Fibroblast of skin of abdomen (primary cell): ENCODE measurements at regions not wholly inside any gene's neighbourhood (a gene's known extent, or its start where the extent isn't known, plus 50 kb on each side); places are given as distances from the start of the nearest gene placed in this dataset.
"Not testable (repeated sequence)": the region's sequence is repeated elsewhere in the genome, so short reads cannot be mapped to it uniquely, and the experiment has no call there.

Experiments used
- DNase-seq: peaks from one replicate; pipeline ENCODE4 v3.0.0-alpha.2; 2013

- DNase-seq: peak; percentile 62
These were observed 264.5 kb upstream of the TBL1XR1 start for GRCh38 chr3:177461765-177462164.

GRCh38 chr3:177463341-177463740, 266.1 kb upstream of the TBL1XR1 start:
- not testable (repeated sequence) for DNase-seq

DNA sequence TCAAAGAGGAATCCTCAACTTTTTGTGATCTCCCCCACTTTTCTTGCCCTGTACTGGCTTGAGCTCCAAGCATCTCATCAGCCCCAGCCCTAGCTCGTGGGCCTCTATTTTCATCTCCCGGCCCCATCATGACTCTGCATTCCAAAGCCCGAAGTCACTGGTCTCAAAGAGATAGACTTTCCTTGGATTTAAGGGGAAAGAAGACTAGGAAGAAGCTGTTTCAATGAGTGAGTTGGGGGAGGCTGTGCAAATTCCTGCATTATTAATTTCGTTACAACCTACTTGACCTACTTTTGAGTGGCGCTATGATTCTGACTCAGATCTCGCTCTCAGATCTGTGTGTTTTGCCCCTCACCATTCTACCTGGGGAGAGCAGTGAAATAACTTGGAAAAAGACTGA, 266.6 kb upstream of the TBL1XR1 start:
- peak; percentile 92 for DNase-seq

GRCh38 chr3:177464392-177465256, 267.3 kb upstream of the TBL1XR1 start:
- DNase-seq: no peak

GRCh38 chr3:177465257-177465642, 268.0 kb upstream of the TBL1XR1 start:
- DNase-seq: no peak

GRCh38 chr3:177466074-177466473, 268.8 kb upstream of the TBL1XR1 start:
- peak; percentile 39 for DNase-seq

DNA sequence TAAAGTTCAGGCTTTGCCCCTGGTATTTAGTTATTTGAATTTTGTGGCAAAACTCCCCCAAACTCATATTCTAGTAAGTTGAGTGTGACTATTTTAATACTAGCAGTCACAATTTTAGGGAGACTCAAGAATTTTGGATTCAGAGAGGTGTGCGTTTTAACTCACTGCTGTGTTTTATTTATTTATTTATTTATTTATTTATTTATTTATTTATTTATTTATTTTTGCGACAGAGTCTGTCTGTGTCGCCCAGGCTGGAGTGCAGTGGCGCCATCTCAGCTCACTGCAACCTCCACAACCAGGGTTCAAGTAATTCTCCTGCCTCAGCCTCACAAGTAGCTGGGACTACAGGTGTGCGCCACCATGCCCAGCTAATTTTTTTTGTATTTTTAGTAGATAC, 269.3 kb upstream of the TBL1XR1 start:
- not testable (repeated sequence) for DNase-seq

DNA sequence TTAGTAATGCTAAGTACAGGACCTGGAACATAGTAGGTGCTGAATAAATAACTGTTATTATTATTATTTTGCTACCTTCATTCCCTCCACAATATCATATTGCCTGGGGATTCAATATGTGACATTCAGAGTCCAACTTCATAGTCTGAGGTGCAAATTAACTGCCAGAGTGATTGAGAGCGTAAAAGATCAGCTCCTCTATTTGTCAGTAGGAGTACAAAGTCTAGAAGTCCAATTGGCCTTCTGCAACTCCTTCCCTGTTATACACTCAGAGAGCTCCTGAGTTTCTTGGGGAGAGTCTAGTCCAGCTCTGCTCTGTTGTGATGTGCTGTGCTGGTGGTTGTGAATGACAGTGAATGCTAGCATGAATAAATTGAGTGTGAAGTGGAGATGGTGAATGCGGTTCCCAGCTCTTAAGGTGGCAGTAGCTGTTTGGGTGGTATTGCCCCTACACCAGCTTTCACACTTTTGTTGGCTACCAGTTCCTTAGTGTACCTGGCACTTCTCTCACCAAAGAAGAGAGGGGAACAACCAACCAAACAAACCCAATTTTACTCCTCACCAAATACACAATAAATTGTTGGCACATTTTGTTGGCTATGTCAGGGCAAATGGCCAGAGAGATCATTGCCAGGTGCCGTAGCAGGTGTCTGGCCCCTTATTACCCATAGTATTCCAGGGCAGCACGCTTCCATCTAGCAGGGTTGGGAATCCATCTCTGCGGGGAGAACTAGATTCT, 270.1 kb upstream of the TBL1XR1 start:
- no peak for DNase-seq

GRCh38 chr3:177468331-177468730, 271.0 kb upstream of the TBL1XR1 start:
- DNase-seq: peak; percentile 99

GRCh38 chr3:177468816-177469215, 271.5 kb upstream of the TBL1XR1 start:
- peak; percentile 44 for DNase-seq

DNA sequence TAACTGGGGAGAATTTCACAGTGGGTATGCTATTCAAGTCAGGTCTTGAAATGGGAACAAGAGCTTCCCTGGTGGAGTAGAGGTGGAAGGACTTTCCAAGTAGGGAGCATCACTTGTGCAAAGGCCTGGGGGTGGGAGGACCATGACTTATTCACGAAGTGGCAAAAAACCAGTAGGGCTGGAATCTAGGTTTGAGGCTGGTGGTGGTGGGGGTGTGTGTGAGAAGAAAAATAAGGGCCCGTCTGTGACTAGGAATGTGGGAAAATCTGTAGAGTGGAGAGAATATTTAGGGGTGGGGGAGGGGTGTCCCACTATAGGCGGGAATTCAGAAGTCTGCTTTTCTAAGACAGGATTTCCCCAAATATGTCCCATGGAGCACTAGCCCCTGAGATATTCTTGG, 271.9 kb upstream of the TBL1XR1 start:
- no peak for DNase-seq

- DNase-seq: peak; percentile 76
These were observed 273.1 kb upstream of the TBL1XR1 start for GRCh38 chr3:177470197-177470941.

- DNase-seq: no peak
These were observed 274.6 kb upstream of the TBL1XR1 start for GRCh38 chr3:177471733-177472480.

GRCh38 chr3:177473184-177473583, 275.9 kb upstream of the TBL1XR1 start:
- peak; percentile 58 for DNase-seq

DNA sequence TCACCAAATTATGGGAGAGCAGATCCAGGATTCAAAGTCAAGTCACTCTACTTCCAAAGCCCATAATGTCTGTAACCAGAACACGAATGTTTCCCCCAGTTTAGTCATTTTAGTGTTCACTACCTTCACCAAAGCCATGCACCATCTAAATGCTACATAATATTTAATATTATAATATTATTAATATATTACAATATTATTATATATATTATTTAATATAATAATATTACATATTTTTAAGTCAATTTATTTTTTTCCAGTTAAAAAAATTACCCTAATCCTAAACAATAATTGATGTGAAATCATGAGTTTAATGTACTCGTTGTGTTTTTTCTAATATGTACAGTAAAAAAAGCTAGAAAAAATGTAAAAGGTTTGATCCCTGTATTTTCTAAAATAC, 276.6 kb upstream of the TBL1XR1 start:
- DNase-seq: no peak

GRCh38 chr3:177474652-177475355, 277.5 kb upstream of the TBL1XR1 start:
- no peak for DNase-seq

DNA sequence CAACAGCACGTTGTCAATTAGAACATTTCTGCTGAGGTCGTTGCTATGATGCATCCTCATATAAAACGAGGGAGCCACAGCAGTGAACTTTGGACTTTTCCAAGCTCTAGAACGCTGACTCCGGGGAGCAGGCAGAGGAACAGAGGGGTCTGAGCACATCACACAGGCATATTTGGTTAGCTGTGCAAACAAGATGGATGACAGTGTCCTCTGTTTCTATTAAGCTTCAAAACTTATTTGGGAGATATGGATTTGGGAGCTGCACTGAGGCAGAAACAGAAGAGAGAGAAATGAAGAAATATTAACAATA, 278.0 kb upstream of the TBL1XR1 start:
- DNase-seq: no peak

DNA sequence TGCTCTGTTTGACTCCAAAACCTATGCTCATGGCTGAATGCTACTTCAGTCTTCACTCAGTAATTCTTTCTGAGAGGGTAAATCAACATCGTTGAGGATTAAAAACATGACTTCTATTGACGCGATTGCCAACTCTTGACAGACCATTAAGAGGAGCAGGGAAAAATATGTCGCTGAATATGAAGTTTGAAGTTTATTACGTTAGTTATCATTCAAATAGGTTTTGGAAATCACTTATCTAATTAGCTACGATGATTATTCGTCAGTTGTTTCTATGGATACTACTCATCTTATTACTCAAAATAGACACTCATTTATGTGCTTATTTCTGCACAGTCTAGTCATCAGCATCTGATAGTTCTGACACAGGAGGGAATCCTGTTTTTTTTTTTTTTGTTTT, 279.2 kb upstream of the TBL1XR1 start:
- DNase-seq: no peak

GRCh38 chr3:177476921-177477435, 279.7 kb upstream of the TBL1XR1 start:
- no peak for DNase-seq

DNA sequence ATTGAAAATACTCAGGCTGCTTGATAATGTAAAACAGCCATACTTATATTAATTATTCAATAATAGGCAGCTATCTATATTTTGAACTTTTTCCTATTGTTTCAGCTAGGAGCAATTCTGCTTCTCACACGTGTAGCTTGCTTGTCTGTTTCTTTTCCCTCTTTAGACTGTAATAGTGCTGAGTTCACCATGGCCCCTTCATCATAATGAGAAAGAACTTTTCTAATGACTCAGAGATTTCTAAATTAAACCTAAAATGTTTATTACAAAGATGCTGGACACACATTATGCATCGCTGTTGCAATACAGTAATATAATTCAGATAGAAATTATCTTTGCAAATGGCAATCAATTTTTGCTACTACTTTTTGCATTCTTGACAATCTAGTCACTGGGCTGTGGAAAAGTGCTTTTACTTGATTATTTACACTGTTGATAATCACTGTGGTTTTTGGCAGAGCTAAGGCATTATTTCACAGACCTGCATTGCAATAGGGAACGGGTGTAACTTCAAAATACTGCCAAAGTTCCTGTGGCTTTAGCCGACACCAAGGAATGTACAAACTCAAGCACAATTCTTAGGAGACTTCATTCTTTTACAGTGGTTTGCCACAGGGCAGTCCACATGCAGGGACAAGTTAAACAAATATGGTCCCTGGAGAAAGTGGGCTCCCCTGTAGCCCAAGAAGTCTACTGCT, 281.0 kb upstream of the TBL1XR1 start:
- DNase-seq: peak; percentile 100

GRCh38 chr3:177479630-177480029, 282.3 kb upstream of the TBL1XR1 start:
- no peak for DNase-seq
